Thyroid gland (tissue), 4 donors: ENCODE measurements at regions not wholly inside any gene's neighbourhood (a gene's known extent, or its start where the extent isn't known, plus 50 kb on each side); places are given as distances from the start of the nearest gene placed in this dataset.

Experiments
- POLR2A ChIP-seq, 2 donors: fragments of 450-650 bp; IDR thresholded peaks; one replicate each; pipeline ENCODE4 v1.6.1; 2017; ENCODE audit warnings: antibody characterized with exemption in 2 of 2, mild to moderate bottlenecking in 2 of 2, moderate library complexity in 1 of 2
- TF ChIP-seq, protein P1 (sequence below), 6 experiments: fragments of 200-600 bp in 3 of 6; fragments of 450-650 bp in 3 of 6; sonication (generic) in 3 of 6; IDR thresholded peaks; one replicate each; pipeline ENCODE4 v1.5.1; 2016 to 2019; ENCODE audit warnings: antibody characterized with exemption in 6 of 6, mild to moderate bottlenecking in 2 of 6, inconsistent platforms in 1 of 6, moderate library complexity in 1 of 6

DNA sequence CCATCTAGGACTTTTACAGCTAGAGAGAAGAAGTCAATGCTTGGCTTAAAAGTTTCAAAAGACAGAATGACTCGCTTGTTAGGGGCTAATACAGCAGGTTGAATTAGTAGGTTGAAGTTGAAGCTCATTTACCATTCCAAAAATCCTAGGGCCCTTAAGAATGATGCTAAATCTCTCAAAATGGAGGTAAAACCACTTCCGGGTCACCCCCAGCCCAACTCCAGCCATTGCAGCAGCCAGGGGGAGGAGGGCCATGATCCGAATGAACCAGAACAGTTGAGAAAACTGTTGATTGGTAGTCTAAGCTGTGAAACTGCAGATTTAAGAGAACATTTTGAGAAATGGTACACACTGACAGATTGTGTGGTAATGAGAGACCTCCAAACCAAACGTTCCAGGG, 245.4 kb downstream of the HNRNPD start:
- TF ChIP-seq, protein P1, sequence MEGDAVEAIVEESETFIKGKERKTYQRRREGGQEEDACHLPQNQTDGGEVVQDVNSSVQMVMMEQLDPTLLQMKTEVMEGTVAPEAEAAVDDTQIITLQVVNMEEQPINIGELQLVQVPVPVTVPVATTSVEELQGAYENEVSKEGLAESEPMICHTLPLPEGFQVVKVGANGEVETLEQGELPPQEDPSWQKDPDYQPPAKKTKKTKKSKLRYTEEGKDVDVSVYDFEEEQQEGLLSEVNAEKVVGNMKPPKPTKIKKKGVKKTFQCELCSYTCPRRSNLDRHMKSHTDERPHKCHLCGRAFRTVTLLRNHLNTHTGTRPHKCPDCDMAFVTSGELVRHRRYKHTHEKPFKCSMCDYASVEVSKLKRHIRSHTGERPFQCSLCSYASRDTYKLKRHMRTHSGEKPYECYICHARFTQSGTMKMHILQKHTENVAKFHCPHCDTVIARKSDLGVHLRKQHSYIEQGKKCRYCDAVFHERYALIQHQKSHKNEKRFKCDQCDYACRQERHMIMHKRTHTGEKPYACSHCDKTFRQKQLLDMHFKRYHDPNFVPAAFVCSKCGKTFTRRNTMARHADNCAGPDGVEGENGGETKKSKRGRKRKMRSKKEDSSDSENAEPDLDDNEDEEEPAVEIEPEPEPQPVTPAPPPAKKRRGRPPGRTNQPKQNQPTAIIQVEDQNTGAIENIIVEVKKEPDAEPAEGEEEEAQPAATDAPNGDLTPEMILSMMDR (IDR thresholded peaks at IDR 0.05) = no peak
- TF ChIP-seq POLR2A (IDR thresholded peaks at IDR 0.05) = no peak
